ENCODE measurements at regions not wholly inside any gene's neighbourhood (a gene's known extent, or its start where the extent isn't known, plus 50 kb on each side); places are given as distances from the start of the nearest gene placed in this dataset.

DNA sequence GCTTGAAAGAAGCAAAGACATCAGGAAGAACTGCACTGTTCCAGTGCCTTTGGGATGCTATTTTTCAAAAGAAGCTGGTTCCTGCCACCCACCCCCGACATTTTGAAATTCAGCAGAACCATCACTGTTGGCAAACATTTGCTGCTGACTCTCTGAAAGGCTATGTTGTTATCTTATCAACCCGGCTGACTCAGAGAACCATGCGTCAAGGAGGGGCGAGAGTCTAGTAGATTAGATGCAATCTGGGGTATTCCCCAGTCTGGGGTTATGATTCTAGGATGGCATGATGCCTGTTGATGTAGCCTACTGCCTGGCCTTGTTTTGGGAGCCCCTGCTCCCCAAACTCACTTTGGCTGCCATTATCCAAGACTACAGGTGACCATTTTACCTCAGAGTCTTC is 267.8 kb upstream of the RUNX1 start:
- Histone ChIP-seq H2AFZ (ENCODE audit: low read length) (no peak overlapping the region), H3K27me3 (ENCODE audit: insufficient read depth, low read length, poor library complexity, severe bottlenecking) (no peaks in the 10 kb centered on the region), H3K79me2 (ENCODE audit: insufficient read depth, low read length) (no peaks in the 10 kb centered on the region), H3K36me3 (ENCODE audit: insufficient read depth, low read length) (no peaks in the 10 kb centered on the region), H3K9me2 (replicated peaks; ENCODE audit: low read depth, low read length) (no peaks in the 10 kb centered on the region), H3K4me2 (ENCODE audit: low read depth, low read length, poor library complexity, severe bottlenecking) (no peak overlapping the region), H3K9me3 (ENCODE audit: insufficient read depth, low read depth, low read length) (no peaks in the 10 kb centered on the region), H3K4me1 (ENCODE audit: insufficient read depth, low read length, poor library complexity, severe bottlenecking) (no peaks in the 10 kb centered on the region), H3K4me3 (ENCODE audit: low read length, poor library complexity, severe bottlenecking) (no peak overlapping the region), H3F3A (ENCODE audit: low read depth) (no peaks in the 10 kb centered on the region), H3K9ac (ENCODE audit: low read depth, low read length, poor library complexity, severe bottlenecking) (no peak overlapping the region), H4K20me1 (ENCODE audit: insufficient read depth, low read length, poor library complexity, severe bottlenecking) (no peaks in the 10 kb centered on the region)
- TF ChIP-seq, protein P1, sequence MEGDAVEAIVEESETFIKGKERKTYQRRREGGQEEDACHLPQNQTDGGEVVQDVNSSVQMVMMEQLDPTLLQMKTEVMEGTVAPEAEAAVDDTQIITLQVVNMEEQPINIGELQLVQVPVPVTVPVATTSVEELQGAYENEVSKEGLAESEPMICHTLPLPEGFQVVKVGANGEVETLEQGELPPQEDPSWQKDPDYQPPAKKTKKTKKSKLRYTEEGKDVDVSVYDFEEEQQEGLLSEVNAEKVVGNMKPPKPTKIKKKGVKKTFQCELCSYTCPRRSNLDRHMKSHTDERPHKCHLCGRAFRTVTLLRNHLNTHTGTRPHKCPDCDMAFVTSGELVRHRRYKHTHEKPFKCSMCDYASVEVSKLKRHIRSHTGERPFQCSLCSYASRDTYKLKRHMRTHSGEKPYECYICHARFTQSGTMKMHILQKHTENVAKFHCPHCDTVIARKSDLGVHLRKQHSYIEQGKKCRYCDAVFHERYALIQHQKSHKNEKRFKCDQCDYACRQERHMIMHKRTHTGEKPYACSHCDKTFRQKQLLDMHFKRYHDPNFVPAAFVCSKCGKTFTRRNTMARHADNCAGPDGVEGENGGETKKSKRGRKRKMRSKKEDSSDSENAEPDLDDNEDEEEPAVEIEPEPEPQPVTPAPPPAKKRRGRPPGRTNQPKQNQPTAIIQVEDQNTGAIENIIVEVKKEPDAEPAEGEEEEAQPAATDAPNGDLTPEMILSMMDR (conservative IDR thresholded peaks at IDR 0.05; ENCODE audit: low read length) = no peak
- TF ChIP-seq EZH2phosphoT487 (IDR thresholded peaks at IDR 0.05; ENCODE audit: borderline replicate concordance) = no peak

DNA sequence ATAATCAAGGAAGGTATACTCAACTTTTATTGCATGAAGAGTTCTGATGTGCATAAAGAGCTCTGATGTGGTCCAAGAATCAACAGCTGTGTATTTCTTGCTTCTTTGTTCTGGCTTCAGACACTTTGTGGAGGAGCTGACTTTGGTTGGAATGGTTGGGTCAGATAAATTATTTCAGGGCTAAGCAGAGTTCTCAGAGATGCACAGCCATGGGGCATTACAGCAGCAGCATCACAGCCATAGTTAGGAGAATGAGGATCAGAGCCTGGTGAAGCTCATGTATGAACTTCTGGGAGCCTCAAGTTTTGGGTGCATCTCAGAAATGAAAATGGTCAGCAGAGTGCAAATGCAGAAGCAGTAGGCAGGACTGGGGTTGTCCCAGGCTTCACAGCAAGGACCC is 267.4 kb upstream of the RUNX1 start:
- H3K9ac ChIP-seq (ENCODE audit: low read depth, low read length, poor library complexity, severe bottlenecking) = no peak overlapping the region
- no peaks in the 10 kb centered on the region for H4K20me1 ChIP-seq (ENCODE audit: insufficient read depth, low read length, poor library complexity, severe bottlenecking)
- no peaks in the 10 kb centered on the region for H3K9me3 ChIP-seq (ENCODE audit: insufficient read depth, low read depth, low read length)
- H3K79me2 ChIP-seq (ENCODE audit: insufficient read depth, low read length) = no peaks in the 10 kb centered on the region
- H3F3A ChIP-seq (ENCODE audit: low read depth) = no peaks in the 10 kb centered on the region
- no peak overlapping the region for H3K4me2 ChIP-seq (ENCODE audit: low read depth, low read length, poor library complexity, severe bottlenecking)
- no peak for TF ChIP-seq EZH2phosphoT487 (IDR thresholded peaks at IDR 0.05; ENCODE audit: borderline replicate concordance)
- TF ChIP-seq, protein P1 (conservative IDR thresholded peaks at IDR 0.05; ENCODE audit: low read length) = no peak
- no peak overlapping the region for H3K4me3 ChIP-seq (ENCODE audit: low read length, poor library complexity, severe bottlenecking)
- H3K27me3 ChIP-seq (ENCODE audit: insufficient read depth, low read length, poor library complexity, severe bottlenecking) = no peaks in the 10 kb centered on the region
- no peaks in the 10 kb centered on the region for H3K4me1 ChIP-seq (ENCODE audit: insufficient read depth, low read length, poor library complexity, severe bottlenecking)
- H2AFZ ChIP-seq (ENCODE audit: low read length) = no peak overlapping the region
- H3K36me3 ChIP-seq (ENCODE audit: insufficient read depth, low read length) = no peaks in the 10 kb centered on the region
- H3K9me2 ChIP-seq (replicated peaks; ENCODE audit: low read depth, low read length) = no peaks in the 10 kb centered on the region

DNA sequence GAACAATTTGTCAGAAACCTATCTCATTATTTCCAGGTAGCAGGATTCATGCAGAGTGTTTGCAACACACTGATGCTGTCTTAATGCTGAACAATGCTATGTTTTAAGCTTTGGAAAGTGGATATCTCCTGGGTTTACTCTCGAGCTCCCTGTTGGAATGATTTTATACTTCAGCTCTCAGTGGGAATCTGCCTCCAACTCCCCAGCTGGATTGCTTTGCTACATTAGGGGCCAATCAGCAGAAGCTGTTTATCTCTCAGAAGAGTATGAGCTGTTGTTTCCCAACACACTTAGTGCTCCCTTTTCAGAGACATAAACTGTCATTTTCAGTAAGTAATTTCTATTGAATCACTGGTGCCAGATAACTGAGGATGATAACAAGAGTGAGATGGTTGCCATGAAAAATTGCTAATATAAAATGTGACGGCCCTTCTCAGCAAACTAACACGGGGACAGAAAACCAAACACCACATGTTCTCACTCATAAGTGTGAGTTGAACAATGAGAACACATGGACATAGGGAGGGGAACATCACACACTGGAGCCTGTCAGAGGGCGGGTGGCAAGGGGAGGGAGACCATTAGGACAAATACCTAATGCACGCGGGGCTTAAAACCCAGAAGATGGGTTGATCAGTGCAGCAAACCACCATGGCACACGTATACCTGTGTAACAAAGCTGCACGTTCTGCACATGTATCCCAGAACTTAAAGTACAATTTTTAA is 265.9 kb upstream of the RUNX1 start:
- no peaks in the 10 kb centered on the region for H4K20me1 ChIP-seq (ENCODE audit: insufficient read depth, low read length, poor library complexity, severe bottlenecking)
- H3K27me3 ChIP-seq (ENCODE audit: insufficient read depth, low read length, poor library complexity, severe bottlenecking) = no peaks in the 10 kb centered on the region
- H3F3A ChIP-seq (ENCODE audit: low read depth) = no peaks in the 10 kb centered on the region
- H3K4me3 ChIP-seq (ENCODE audit: low read length, poor library complexity, severe bottlenecking) = no peak overlapping the region
- H3K9ac ChIP-seq (ENCODE audit: low read depth, low read length, poor library complexity, severe bottlenecking) = no peak overlapping the region
- no peaks in the 10 kb centered on the region for H3K79me2 ChIP-seq (ENCODE audit: insufficient read depth, low read length)
- H2AFZ ChIP-seq (ENCODE audit: low read length) = no peak overlapping the region
- no peaks in the 10 kb centered on the region for H3K36me3 ChIP-seq (ENCODE audit: insufficient read depth, low read length)
- no peaks in the 10 kb centered on the region for H3K9me3 ChIP-seq (ENCODE audit: insufficient read depth, low read depth, low read length)
- H3K4me1 ChIP-seq (ENCODE audit: insufficient read depth, low read length, poor library complexity, severe bottlenecking) = no peaks in the 10 kb centered on the region
- H3K9me2 ChIP-seq (replicated peaks; ENCODE audit: low read depth, low read length) = no peaks in the 10 kb centered on the region
- TF ChIP-seq EZH2phosphoT487 (IDR thresholded peaks at IDR 0.05; ENCODE audit: borderline replicate concordance) = no peak
- TF ChIP-seq, protein P1 (conservative IDR thresholded peaks at IDR 0.05; ENCODE audit: low read length) = no peak
- no peak overlapping the region for H3K4me2 ChIP-seq (ENCODE audit: low read depth, low read length, poor library complexity, severe bottlenecking)
